BJ (cell line): ENCODE measurements at regions not wholly inside any gene's neighbourhood (a gene's known extent, or its start where the extent isn't known, plus 50 kb on each side); places are given as distances from the start of the nearest gene placed in this dataset.

Experiments used
- CTCF ChIA-PET: fragments of 350-600 bp; formaldehyde crosslinking; extraction: SDS; loops from one replicate; lab custom pipeline; 2021; ENCODE audit warnings: antibody characterized with exemption, inconsistent platforms; lab: Yijun Ruan, JAX
- POLR2A ChIA-PET: fragments of 300-600 bp; sonication (Branson Sonifier 250); formaldehyde crosslinking; extraction: SDS; loops from one replicate; lab custom pipeline; 2021; ENCODE audit warnings: antibody characterized with exemption; lab: Charles Lee
- DNase-seq: peaks from one replicate; pipeline ENCODE4 v3.0.0-alpha.2; 2011; ENCODE audit warnings: low read depth
- H3K27me3 ChIP-seq: 2 replicates; pipeline ENCODE4 v1.6.0; 2011; ENCODE audit warnings: low read length; ENCODE audit not compliant: control insufficient read depth, insufficient read depth
- H3K36me3 ChIP-seq: 2 replicates; pipeline ENCODE4 v1.5.1; 2011; ENCODE audit warnings: low read length; ENCODE audit not compliant: control insufficient read depth, insufficient read depth
- H3K4me3 ChIP-seq: 2 replicates; pipeline ENCODE4 v1.5.1; 2011; ENCODE audit warnings: low read depth, mild to moderate bottlenecking, control low read depth, low read length
- CTCF ChIP-seq: IDR thresholded peaks from 2 replicates; pipeline ENCODE4 v1.5.1; 2011; ENCODE audit warnings: low read depth, mild to moderate bottlenecking, control low read depth, inconsistent platforms, low read length, moderate library complexity; ENCODE audit not compliant: insufficient read depth

- DNase-seq, result peak; percentile 71
- Histone ChIP-seq H3K27me3 (no peaks in the 10 kb centered on the region), H3K36me3 (no peaks in the 10 kb centered on the region), H3K4me3 (no peak overlapping the region)
- POLR2A ChIA-PET, result no interaction called here
- CTCF ChIA-PET, result no interaction called here
- TF ChIP-seq CTCF, result no peak
These were observed 167.5 kb upstream of the PRICKLE1 start for GRCh38 chr12:42756841-42757623.

- ChIA-PET CTCF (no interaction called here), POLR2A (no interaction called here)
- TF ChIP-seq CTCF, result no peak
- DNase-seq, result no peak
- no peaks in the 10 kb centered on the region for H3K36me3 ChIP-seq
- no peaks in the 10 kb centered on the region for H3K27me3 ChIP-seq
- no peak overlapping the region for H3K4me3 ChIP-seq
These were observed 160.8 kb upstream of the PRICKLE1 start for GRCh38 chr12:42750356-42750755.

GRCh38 chr12:42749239-42749638, 159.7 kb upstream of the PRICKLE1 start:
- TF ChIP-seq CTCF, result no peak
- POLR2A ChIA-PET, result no interaction called here
- DNase-seq, result no peak
- no peak overlapping the region for H3K4me3 ChIP-seq
- H3K36me3 ChIP-seq, result no peaks in the 10 kb centered on the region
- CTCF ChIA-PET, result no interaction called here
- no peaks in the 10 kb centered on the region for H3K27me3 ChIP-seq

- POLR2A ChIA-PET, result no interaction called here
- Histone ChIP-seq H3K36me3 (no peaks in the 10 kb centered on the region), H3K27me3 (no peaks in the 10 kb centered on the region), H3K4me3 (no peak overlapping the region)
- CTCF ChIA-PET, result interaction anchor here (1.0 to 1.3 kb wide), 3 partner anchors 14 to 262 kb away, joined by 3 to 4 read pairs (median 3); no protein-coding TSS in a partner anchor
- no peak for TF ChIP-seq CTCF
- DNase-seq, result peak; percentile 62
These were observed 155.1 kb upstream of the PRICKLE1 start for GRCh38 chr12:42744539-42745182.

GRCh38 chr12:42742716-42743115, 153.2 kb upstream of the PRICKLE1 start:
- Histone ChIP-seq H3K4me3 (no peak overlapping the region), H3K27me3 (no peaks in the 10 kb centered on the region), H3K36me3 (no peaks in the 10 kb centered on the region)
- no peak for DNase-seq
- POLR2A ChIA-PET, result no interaction called here
- no peak for TF ChIP-seq CTCF
- CTCF ChIA-PET, result no interaction called here
